Pancreas (tissue), 10 donors: ENCODE measurements at regions not wholly inside any gene's neighbourhood (a gene's known extent, or its start where the extent isn't known, plus 50 kb on each side); places are given as distances from the start of the nearest gene placed in this dataset.
"Not testable (repeated sequence)": the region's sequence is repeated elsewhere in the genome, so short reads cannot be mapped to it uniquely, and the experiment has no call there.

Source experiments
- ATAC-seq, 4 donors: fragments of 200-7000 bp; cut with Tn5 transposase; one replicate each; pipeline versions ENCODE4 v1.8.0 to v1.9.1; 2020; ENCODE audit warnings: mild to moderate bottlenecking in 4 of 4, moderate library complexity in 4 of 4
- DNase-seq, 6 donors: peaks; one replicate each; pipeline ENCODE4 v3.0.0-alpha.2; 2020
- FAIRE-seq: peaks from 2 replicates; lab custom pipeline; 2012; peaks lifted over from hg19 to GRCh38; lab: Jason Lieb, UNC
- H3K27ac ChIP-seq, 4 donors: fragments of 200-600 bp; sonication (generic); 1 replicate in 3 of 4; 2 replicates in 1 of 4; pipeline versions ENCODE4 v1.5.0 to v1.8.0; 2020
- H3K27me3 ChIP-seq, 4 donors: fragments of 200-600 bp; one replicate each; pipeline ENCODE4 v1.8.0; 2021
- H3K36me3 ChIP-seq, 3 donors: fragments of 200-600 bp; sonication (generic) in 1 of 3; one replicate each; pipeline versions ENCODE4 v1.5.0 to v1.8.0; 2020 to 2021
- H3K4me1 ChIP-seq, 3 donors: fragments of 200-600 bp; one replicate each; pipeline ENCODE4 v1.8.0; 2021
- H3K4me3 ChIP-seq, 4 donors: fragments of 200-600 bp; sonication (generic) in 2 of 4; one replicate each; pipeline versions ENCODE4 v1.5.0 to v1.8.0; 2020 to 2021
- H3K9me3 ChIP-seq, 4 donors: fragments of 200-600 bp; one replicate each; pipeline ENCODE4 v1.8.0; 2021
- WGBS, 2 donors: extraction: QIAGEN DNeasy Blood & Tissue Kit; methylation state at CpG; one replicate each; pipeline ENCODE4 v1.1.7; 2013; 5-methylcytosine and 5-hydroxymethylcytosine counted together
- intact Hi-C, 3 donors: fragments of 100-400 bp; cut with DNase I; formaldehyde crosslinking; loops; one replicate each; pipeline versions ENCODE4 v1.11.1 to v1.14.2; 2022
- TF ChIP-seq, protein P1 (sequence below), 4 donors: fragments of 200-600 bp; sonication (generic) in 3 of 4; IDR thresholded peaks; one replicate each; pipeline versions ENCODE4 v1.5.0 to v1.8.0; 2021; ENCODE audit warnings: antibody characterized with exemption in 4 of 4
- donor health status: healthy with polysubstance abuse.
- donor health status: DM: no; HTN: no; CAD: no; lungs with moderate emphysema.
- donor health status: DM: no; HTN: no; CAD: no.
- donor health status: control.
- donor health status: control.
- donor health status: Bipolar disorder and iron deficiency.
- donor health status: DM: yes; HTN: yes; CAD: no.
- donor health status: DM: no; HTN: no; CAD: no.
- donor health status: DM: no; HTN: no; CAD: no.
- donor health status: DM: yes; HTN: yes; CAD: no.

DNA sequence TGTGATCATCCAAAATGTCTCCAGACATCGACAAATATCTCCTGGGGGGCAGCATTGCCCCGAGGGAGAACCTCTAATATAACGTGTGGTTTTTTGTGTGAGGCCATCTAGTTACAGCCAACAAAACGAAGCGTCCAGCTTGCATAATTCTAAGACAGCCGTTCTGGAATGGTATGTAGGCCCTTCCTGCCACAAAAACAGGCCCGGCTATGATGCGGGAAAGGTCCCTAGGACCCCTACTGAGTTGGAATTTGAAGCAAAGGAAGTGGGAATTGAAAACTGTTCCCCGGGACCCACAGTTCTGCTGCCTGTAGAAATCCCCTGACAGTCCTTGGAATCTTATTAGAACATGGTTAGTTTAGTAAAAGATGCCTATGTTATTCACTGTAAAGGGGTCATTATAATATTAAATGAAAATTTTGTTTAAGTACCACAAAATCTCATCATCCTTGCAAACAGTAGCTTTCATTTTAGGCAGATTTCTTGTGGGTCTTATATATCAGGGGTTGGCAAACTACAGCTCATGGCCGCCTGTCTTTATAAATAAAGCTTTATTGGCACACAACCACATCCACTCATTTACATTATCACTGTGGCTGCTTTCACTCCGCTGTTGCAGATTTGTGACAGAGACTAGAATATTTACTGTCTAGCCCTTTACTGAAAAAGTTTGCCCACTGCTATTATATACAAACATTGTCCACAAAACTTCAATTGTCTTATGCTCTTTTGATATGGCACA, 70.7 kb downstream of the MSX2 start:
- no peaks in the 10 kb centered on the region for H3K4me1 ChIP-seq

GRCh38 chr5:174793684-174794328, 69.4 kb downstream of the MSX2 start:
- Histone ChIP-seq H3K27me3 (peaks cover 0 to 10% (median 0%) of the 10 kb centered on the region in 4 donors), H3K4me3 (no peak overlapping the region), H3K4me1 (no peaks in the 10 kb centered on the region), H3K36me3 (no peaks in the 10 kb centered on the region), H3K9me3 (no peaks in the 10 kb centered on the region), H3K27ac (no peak overlapping the region)
- TF ChIP-seq, protein P1, sequence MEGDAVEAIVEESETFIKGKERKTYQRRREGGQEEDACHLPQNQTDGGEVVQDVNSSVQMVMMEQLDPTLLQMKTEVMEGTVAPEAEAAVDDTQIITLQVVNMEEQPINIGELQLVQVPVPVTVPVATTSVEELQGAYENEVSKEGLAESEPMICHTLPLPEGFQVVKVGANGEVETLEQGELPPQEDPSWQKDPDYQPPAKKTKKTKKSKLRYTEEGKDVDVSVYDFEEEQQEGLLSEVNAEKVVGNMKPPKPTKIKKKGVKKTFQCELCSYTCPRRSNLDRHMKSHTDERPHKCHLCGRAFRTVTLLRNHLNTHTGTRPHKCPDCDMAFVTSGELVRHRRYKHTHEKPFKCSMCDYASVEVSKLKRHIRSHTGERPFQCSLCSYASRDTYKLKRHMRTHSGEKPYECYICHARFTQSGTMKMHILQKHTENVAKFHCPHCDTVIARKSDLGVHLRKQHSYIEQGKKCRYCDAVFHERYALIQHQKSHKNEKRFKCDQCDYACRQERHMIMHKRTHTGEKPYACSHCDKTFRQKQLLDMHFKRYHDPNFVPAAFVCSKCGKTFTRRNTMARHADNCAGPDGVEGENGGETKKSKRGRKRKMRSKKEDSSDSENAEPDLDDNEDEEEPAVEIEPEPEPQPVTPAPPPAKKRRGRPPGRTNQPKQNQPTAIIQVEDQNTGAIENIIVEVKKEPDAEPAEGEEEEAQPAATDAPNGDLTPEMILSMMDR (IDR thresholded peaks at IDR 0.05) = peak; percentile 66 to 80 (median 74)
- FAIRE-seq (no peak), DNase-seq (peak; percentile 18 to 87 (median 59)), ATAC-seq (peak; percentile 74 to 93 (median 88))
- WGBS, 2 donors = 2% methylated on average over 30 to 31 of the region's 31 CpGs
- intact Hi-C loops = loop anchor here in 2 of 3 donors (5.0 to 10.0 kb wide), 2 partner anchors 369 to 377 kb away; no protein-coding TSS in a partner anchor

More for the DNA sequence above, 70.7 kb downstream of the MSX2 start:
- no peaks in the 10 kb centered on the region for H3K36me3 ChIP-seq
- FAIRE-seq (no peak), DNase-seq (no peak), ATAC-seq (no peak)
- 41 to 44% methylated on average over 11 of the region's 11 CpGs for WGBS, 2 donors
- no peaks in the 10 kb centered on the region for H3K9me3 ChIP-seq
- TF ChIP-seq, protein P1 (IDR thresholded peaks at IDR 0.05) = no peak
- no peak overlapping the region for H3K27ac ChIP-seq
- H3K27me3 ChIP-seq = peaks cover 0 to 10% (median 0%) of the 10 kb centered on the region in 4 donors
- H3K4me3 ChIP-seq = no peak overlapping the region
- intact Hi-C loops = loop anchor here in 2 of 3 donors (5.0 to 10.0 kb wide), 2 partner anchors 370 to 378 kb away; no protein-coding TSS in a partner anchor

DNA sequence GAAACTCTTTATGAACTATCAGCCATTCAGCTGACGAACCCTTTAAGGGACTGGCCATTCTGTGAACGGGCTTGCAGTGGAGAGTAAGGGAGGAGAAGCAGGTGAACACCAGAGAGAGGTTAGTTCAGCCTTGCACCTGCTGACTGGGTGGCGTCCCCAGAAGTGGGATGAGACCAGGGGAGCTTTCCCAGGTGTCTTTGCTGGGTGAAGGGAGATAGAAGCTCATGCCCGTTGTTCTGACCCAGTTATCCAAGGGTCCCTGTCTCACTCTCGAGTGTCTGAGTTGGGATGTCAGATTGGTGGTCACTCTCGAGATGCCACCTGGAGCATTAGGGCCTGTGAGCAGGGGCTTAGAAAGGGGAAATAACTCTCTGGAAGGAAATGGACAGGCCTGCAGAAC, 68.7 kb downstream of the MSX2 start:
- no peak for FAIRE-seq
- DNase-seq = no peak
- ATAC-seq = no peak
- WGBS, 2 donors = 50 to 60% methylated on average over 6 of the region's 6 CpGs
- Histone ChIP-seq H3K36me3 (no peaks in the 10 kb centered on the region), H3K27ac (no peak overlapping the region), H3K27me3 (peaks cover 0 to 10% (median 0%) of the 10 kb centered on the region in 4 donors), H3K9me3 (no peaks in the 10 kb centered on the region), H3K4me3 (no peak overlapping the region), H3K4me1 (no peaks in the 10 kb centered on the region)
- intact Hi-C loops = loop anchor here in 2 of 3 donors (5.0 to 10.0 kb wide), 2 partner anchors 368 to 376 kb away; no protein-coding TSS in a partner anchor
- TF ChIP-seq, protein P1 (IDR thresholded peaks at IDR 0.05) = no peak

GRCh38 chr5:174792265-174792664, 67.9 kb downstream of the MSX2 start:
- DNase-seq, H3K9me3 ChIP-seq, H3K4me3 ChIP-seq, FAIRE-seq, H3K27ac ChIP-seq, ATAC-seq, H3K36me3 ChIP-seq, H3K4me1 ChIP-seq: not testable (repeated sequence)
- H3K27me3 ChIP-seq = peaks cover 0 to 10% (median 0%) of the 10 kb centered on the region in 4 donors
- 38 to 56% methylated on average over 1 of the region's 1 CpG for WGBS, 2 donors
- intact Hi-C loops = loop anchor here in 2 of 3 donors (5.0 to 10.0 kb wide), 2 partner anchors 367 to 375 kb away; no protein-coding TSS in a partner anchor

DNA sequence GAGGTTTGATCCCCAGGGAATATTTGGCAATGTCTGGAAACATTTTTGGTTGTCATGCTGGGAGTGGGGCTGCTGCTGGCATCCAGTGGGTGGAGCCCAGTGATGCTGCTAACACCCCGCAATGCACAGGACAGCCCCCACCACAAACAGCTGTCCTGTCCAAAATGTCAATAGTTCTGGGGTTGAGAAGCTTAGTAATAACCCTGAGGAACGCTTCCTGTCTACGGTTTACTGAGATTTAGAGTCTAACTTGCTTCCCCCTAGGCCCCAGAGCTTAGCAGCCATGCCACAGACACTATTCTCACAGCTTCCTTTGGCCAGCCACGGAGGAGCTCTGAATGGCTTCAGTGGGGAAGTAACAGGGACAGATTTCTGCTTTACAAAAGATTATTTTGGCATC, 66.5 kb downstream of the MSX2 start:
- ATAC-seq (no peak), FAIRE-seq (no peak), DNase-seq (no peak)
- intact Hi-C loops = loop anchor here in 2 of 3 donors (5.0 to 10.0 kb wide), 2 partner anchors 366 to 374 kb away; no protein-coding TSS in a partner anchor
- TF ChIP-seq, protein P1 (IDR thresholded peaks at IDR 0.05) = no peak
- WGBS, 2 donors = 45 to 48% methylated on average over 4 of the region's 4 CpGs
- Histone ChIP-seq H3K9me3 (no peaks in the 10 kb centered on the region), H3K27me3 (peaks cover 0 to 10% (median 0%) of the 10 kb centered on the region in 4 donors), H3K4me1 (no peaks in the 10 kb centered on the region), H3K27ac (no peak overlapping the region), H3K36me3 (no peaks in the 10 kb centered on the region), H3K4me3 (no peak overlapping the region)
